ENCODE measurements at regions not wholly inside any gene's neighbourhood (a gene's known extent, or its start where the extent isn't known, plus 50 kb on each side); places are given as distances from the start of the nearest gene placed in this dataset.

- TF ChIP-seq TBP (IDR thresholded peaks at IDR 0.05; ENCODE audit: low read depth, low read length) = no peak
- TF ChIP-seq PHF8 (conservative IDR thresholded peaks at IDR 0.05; ENCODE audit: low read depth, low read length) = no peak
- no peak for TF ChIP-seq SIN3A (conservative IDR thresholded peaks at IDR 0.05 in 1 of 2, IDR thresholded peaks at IDR 0.05 in 1 of 2; ENCODE audit: low read depth in 1 of 2, low read length in 2 of 2)
- TF ChIP-seq EGR1 (IDR thresholded peaks at IDR 0.05; ENCODE audit: borderline replicate concordance, low read depth, low read length) = no peak
Measured at GRCh38 chr1:59025898-59026426, 242.1 kb upstream of the JUN start (continued).

Data from H1 (cell line).